ENCODE measurements at regions not wholly inside any gene's neighbourhood (a gene's known extent, or its start where the extent isn't known, plus 50 kb on each side); places are given as distances from the start of the nearest gene placed in this dataset.
"Not testable (repeated sequence)": the region's sequence is repeated elsewhere in the genome, so short reads cannot be mapped to it uniquely, and the experiment has no call there.

DNA sequence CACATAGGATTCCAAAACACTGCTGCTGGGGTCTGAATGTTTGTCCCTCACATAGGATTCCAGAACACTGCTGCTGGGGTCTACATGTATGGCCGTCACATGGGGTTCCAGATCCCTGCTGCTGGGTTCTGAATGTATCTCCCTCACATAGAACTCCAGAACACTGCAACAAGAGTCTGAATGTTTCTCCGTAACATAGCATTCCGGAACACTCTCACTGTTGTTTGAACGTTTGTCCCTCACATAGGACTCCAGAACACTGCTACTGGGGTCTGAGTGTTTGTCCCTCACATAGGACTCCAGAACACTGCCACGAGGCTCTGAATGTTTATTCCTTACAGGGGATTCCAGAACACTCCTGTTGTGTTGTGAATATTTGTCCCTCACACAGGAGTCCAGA, 216.8 kb downstream of the FOXD4L6 start:
- no peak overlapping the region for H3K4me3 Mint-ChIP-seq (ENCODE audit: low read depth, unreplicated experiment)
- H3K36me3 Mint-ChIP-seq (ENCODE audit: insufficient read depth, unreplicated experiment), result peaks cover 5% of the 10 kb centered on the region
- CTCF ChIA-PET, result no interaction called here
- H3K4me1 Mint-ChIP-seq (ENCODE audit: low read depth, unreplicated experiment), result no peaks in the 10 kb centered on the region
- no peak for DNase-seq
- no TSS peak for BruUV-seq (replicated peaks)
- H3K27ac Mint-ChIP-seq (ENCODE audit: unreplicated experiment), result no peak overlapping the region
- no peaks in the 10 kb centered on the region for H3K27me3 Mint-ChIP-seq (ENCODE audit: unreplicated experiment)
- intact Hi-C loops (cut with micrococcal nuclease; ENCODE audit: unreplicated experiment), result no loop called here
- TF ChIP-seq, protein P1, sequence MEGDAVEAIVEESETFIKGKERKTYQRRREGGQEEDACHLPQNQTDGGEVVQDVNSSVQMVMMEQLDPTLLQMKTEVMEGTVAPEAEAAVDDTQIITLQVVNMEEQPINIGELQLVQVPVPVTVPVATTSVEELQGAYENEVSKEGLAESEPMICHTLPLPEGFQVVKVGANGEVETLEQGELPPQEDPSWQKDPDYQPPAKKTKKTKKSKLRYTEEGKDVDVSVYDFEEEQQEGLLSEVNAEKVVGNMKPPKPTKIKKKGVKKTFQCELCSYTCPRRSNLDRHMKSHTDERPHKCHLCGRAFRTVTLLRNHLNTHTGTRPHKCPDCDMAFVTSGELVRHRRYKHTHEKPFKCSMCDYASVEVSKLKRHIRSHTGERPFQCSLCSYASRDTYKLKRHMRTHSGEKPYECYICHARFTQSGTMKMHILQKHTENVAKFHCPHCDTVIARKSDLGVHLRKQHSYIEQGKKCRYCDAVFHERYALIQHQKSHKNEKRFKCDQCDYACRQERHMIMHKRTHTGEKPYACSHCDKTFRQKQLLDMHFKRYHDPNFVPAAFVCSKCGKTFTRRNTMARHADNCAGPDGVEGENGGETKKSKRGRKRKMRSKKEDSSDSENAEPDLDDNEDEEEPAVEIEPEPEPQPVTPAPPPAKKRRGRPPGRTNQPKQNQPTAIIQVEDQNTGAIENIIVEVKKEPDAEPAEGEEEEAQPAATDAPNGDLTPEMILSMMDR (IDR thresholded peaks at IDR 0.05; ENCODE audit: unreplicated experiment), result no peak
- H3K9me3 Mint-ChIP-seq (ENCODE audit: low read depth, unreplicated experiment), result peaks cover 20% of the 10 kb centered on the region

DNA sequence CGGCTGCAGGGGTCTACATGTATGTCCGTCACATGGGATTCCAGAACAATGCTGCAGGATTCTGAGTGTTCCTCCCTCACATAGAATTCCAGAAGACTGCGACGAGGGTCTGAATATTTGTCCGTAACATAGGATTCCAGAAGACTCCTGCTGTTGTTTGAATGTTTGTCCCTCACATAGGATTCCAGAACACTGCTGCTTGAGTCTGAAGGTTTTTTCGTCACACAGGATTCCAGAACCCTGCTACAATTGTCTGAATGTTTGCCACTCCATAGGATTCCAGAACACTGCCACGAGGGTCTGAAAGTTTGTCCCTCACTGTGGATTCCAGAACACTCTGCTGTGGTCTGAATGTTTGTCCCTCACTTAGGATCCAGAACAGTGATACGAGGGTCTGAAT, 217.5 kb downstream of the FOXD4L6 start:
- H3K4me3 Mint-ChIP-seq (ENCODE audit: low read depth, unreplicated experiment); intact Hi-C loops (cut with micrococcal nuclease; ENCODE audit: unreplicated experiment); BruUV-seq (replicated peaks); CTCF ChIA-PET; H3K27me3 Mint-ChIP-seq (ENCODE audit: unreplicated experiment); H3K36me3 Mint-ChIP-seq (ENCODE audit: insufficient read depth, unreplicated experiment); H3K4me1 Mint-ChIP-seq (ENCODE audit: low read depth, unreplicated experiment); H3K27ac Mint-ChIP-seq (ENCODE audit: unreplicated experiment); DNase-seq: not testable (repeated sequence)
- peaks cover 21% of the 10 kb centered on the region for H3K9me3 Mint-ChIP-seq (ENCODE audit: low read depth, unreplicated experiment)

- Mint-ChIP-seq H3K4me3 (ENCODE audit: low read depth, unreplicated experiment) (no peak overlapping the region), H3K36me3 (ENCODE audit: insufficient read depth, unreplicated experiment) (no peaks in the 10 kb centered on the region), H3K9me3 (ENCODE audit: low read depth, unreplicated experiment) (peaks cover 18% of the 10 kb centered on the region), H3K27ac (ENCODE audit: unreplicated experiment) (no peak overlapping the region), H3K4me1 (ENCODE audit: low read depth, unreplicated experiment) (no peaks in the 10 kb centered on the region), H3K27me3 (ENCODE audit: unreplicated experiment) (no peaks in the 10 kb centered on the region)
- no TSS peak for BruUV-seq (replicated peaks)
- CTCF ChIA-PET, result no interaction called here
- intact Hi-C loops (cut with micrococcal nuclease; ENCODE audit: unreplicated experiment), result no loop called here
- TF ChIP-seq, protein P1 (IDR thresholded peaks at IDR 0.05; ENCODE audit: unreplicated experiment), result no peak
- DNase-seq, result no peak
Observed at GRCh38 chr9:40909821-40910220, 218.7 kb downstream of the FOXD4L6 start.

DNA sequence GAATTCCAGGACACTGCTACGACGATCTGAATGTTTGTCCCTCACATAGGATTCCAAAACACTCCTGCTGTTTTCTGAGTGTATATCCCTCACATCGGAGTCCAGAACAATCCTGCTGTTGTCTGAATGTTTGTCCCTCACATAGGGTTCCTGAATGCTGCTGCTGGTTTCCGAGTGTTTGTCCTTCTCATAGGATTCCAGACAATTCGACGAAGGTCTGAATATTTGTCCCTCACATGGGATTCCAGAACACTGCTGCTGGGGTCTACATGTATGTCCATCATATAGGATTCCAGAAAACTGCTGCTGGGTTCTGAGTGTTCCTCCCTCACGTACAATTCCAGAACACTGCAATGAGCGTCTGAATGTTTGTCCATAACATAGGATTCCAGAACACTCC, 219.4 kb downstream of the FOXD4L6 start:
- H3K36me3 Mint-ChIP-seq (ENCODE audit: insufficient read depth, unreplicated experiment); H3K27me3 Mint-ChIP-seq (ENCODE audit: unreplicated experiment); BruUV-seq (replicated peaks); H3K4me1 Mint-ChIP-seq (ENCODE audit: low read depth, unreplicated experiment); H3K27ac Mint-ChIP-seq (ENCODE audit: unreplicated experiment); CTCF ChIA-PET; intact Hi-C loops (cut with micrococcal nuclease; ENCODE audit: unreplicated experiment); DNase-seq; H3K4me3 Mint-ChIP-seq (ENCODE audit: low read depth, unreplicated experiment): not testable (repeated sequence)
- peaks cover 18% of the 10 kb centered on the region for H3K9me3 Mint-ChIP-seq (ENCODE audit: low read depth, unreplicated experiment)

GRCh38 chr9:40907657-40908624, 220.5 kb downstream of the FOXD4L6 start:
- no peak overlapping the region for H3K4me3 Mint-ChIP-seq (ENCODE audit: low read depth, unreplicated experiment)
- peaks cover 18% of the 10 kb centered on the region for H3K9me3 Mint-ChIP-seq (ENCODE audit: low read depth, unreplicated experiment)
- TF ChIP-seq, protein P1 (IDR thresholded peaks at IDR 0.05; ENCODE audit: unreplicated experiment), result no peak
- intact Hi-C loops (cut with micrococcal nuclease; ENCODE audit: unreplicated experiment), result no loop called here
- H3K36me3 Mint-ChIP-seq (ENCODE audit: insufficient read depth, unreplicated experiment), result no peaks in the 10 kb centered on the region
- no peaks in the 10 kb centered on the region for H3K4me1 Mint-ChIP-seq (ENCODE audit: low read depth, unreplicated experiment)
- no peak for DNase-seq
- no peak overlapping the region for H3K27ac Mint-ChIP-seq (ENCODE audit: unreplicated experiment)
- BruUV-seq (replicated peaks), result no TSS peak
- no peaks in the 10 kb centered on the region for H3K27me3 Mint-ChIP-seq (ENCODE audit: unreplicated experiment)
- CTCF ChIA-PET, result no interaction called here

GRCh38 chr9:40906879-40907278, 221.6 kb downstream of the FOXD4L6 start:
- H3K9me3 Mint-ChIP-seq (ENCODE audit: low read depth, unreplicated experiment), result peaks cover 16% of the 10 kb centered on the region
- BruUV-seq (replicated peaks); CTCF ChIA-PET; H3K4me3 Mint-ChIP-seq (ENCODE audit: low read depth, unreplicated experiment); intact Hi-C loops (cut with micrococcal nuclease; ENCODE audit: unreplicated experiment); H3K27ac Mint-ChIP-seq (ENCODE audit: unreplicated experiment); H3K27me3 Mint-ChIP-seq (ENCODE audit: unreplicated experiment); H3K36me3 Mint-ChIP-seq (ENCODE audit: insufficient read depth, unreplicated experiment); DNase-seq; H3K4me1 Mint-ChIP-seq (ENCODE audit: low read depth, unreplicated experiment): not testable (repeated sequence)

DNA sequence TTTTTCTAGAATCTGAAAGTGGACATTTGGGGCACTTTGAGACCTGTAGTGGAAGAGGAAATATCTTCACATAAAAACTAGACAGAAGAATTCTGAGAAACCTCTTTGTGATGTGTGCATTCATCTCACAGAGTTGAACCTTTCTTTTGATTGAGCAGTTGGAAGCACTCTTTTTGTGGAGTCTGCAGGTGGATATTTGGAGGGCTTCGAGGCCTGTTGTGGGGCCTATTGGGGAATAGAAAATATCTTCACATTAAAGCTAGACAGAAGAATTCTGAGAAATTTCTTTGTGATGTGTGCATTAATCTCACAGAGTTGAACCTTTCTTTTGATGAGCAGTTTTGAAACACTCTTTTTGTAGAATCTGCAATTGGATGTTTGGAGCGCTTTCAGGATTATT, 236.2 kb downstream of the FOXD4L6 start:
- H3K4me1 Mint-ChIP-seq (ENCODE audit: low read depth, unreplicated experiment); CTCF ChIA-PET; BruUV-seq (replicated peaks); H3K27ac Mint-ChIP-seq (ENCODE audit: unreplicated experiment); intact Hi-C loops (cut with micrococcal nuclease; ENCODE audit: unreplicated experiment); DNase-seq; H3K9me3 Mint-ChIP-seq (ENCODE audit: low read depth, unreplicated experiment); H3K36me3 Mint-ChIP-seq (ENCODE audit: insufficient read depth, unreplicated experiment); H3K27me3 Mint-ChIP-seq (ENCODE audit: unreplicated experiment); H3K4me3 Mint-ChIP-seq (ENCODE audit: low read depth, unreplicated experiment): not testable (repeated sequence)

DNA sequence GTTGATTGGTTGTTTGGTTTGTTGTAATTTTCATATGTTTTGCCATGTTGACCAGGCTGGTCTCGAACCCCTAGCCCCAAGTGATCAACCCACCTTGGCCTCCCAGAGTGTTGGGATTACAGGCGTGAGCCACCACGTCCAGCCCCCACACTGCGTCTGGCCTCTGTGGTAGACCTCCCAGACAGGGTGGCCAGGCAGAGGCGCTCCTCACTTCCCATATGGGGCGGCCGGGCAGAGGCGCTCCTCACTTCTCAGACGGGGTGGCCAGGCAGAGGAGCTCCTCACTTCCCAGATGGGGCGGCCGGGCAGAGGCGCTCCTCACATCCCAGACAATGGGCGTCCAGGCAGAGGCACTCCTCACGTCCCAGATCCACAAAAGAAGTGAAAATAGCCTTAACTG, 242.6 kb downstream of the FOXD4L6 start:
- BruUV-seq (replicated peaks); H3K27me3 Mint-ChIP-seq (ENCODE audit: unreplicated experiment): not testable (repeated sequence)

More for the DNA sequence above, 242.6 kb downstream of the FOXD4L6 start:
- H3K9me3 Mint-ChIP-seq (ENCODE audit: low read depth, unreplicated experiment), result peaks cover 10% of the 10 kb centered on the region
- DNase-seq; H3K4me1 Mint-ChIP-seq (ENCODE audit: low read depth, unreplicated experiment); intact Hi-C loops (cut with micrococcal nuclease; ENCODE audit: unreplicated experiment); H3K36me3 Mint-ChIP-seq (ENCODE audit: insufficient read depth, unreplicated experiment); H3K27ac Mint-ChIP-seq (ENCODE audit: unreplicated experiment); H3K4me3 Mint-ChIP-seq (ENCODE audit: low read depth, unreplicated experiment); CTCF ChIA-PET: not testable (repeated sequence)
